GM23248 (cell line): ENCODE measurements at regions not wholly inside any gene's neighbourhood (a gene's known extent, or its start where the extent isn't known, plus 50 kb on each side); places are given as distances from the start of the nearest gene placed in this dataset.

Source experiments
- DNase-seq: peaks from one replicate; pipeline ENCODE4 v3.0.0-alpha.2; 2015
- H2AFZ ChIP-seq: fragments of 200-600 bp; sonication (generic); 2 replicates; pipeline ENCODE4 v1.6.1; 2016; ENCODE audit warnings: antibody characterized with exemption
- H3F3A ChIP-seq: fragments of 200-600 bp; sonication (generic); 2 replicates; pipeline ENCODE4 v1.6.1; 2016; ENCODE audit warnings: mild to moderate bottlenecking, antibody characterized with exemption, mixed run types; ENCODE audit not compliant: insufficient read depth
- H3K27ac ChIP-seq: fragments of 200-600 bp; sonication (generic); 2 replicates; pipeline ENCODE4 v1.5.1; 2016; ENCODE audit warnings: mild to moderate bottlenecking
- H3K27me3 ChIP-seq: fragments of 200-600 bp; sonication (generic); replicated peaks from 2 replicates; pipeline ENCODE4 v1.6.1; 2016; ENCODE audit warnings: mild to moderate bottlenecking; ENCODE audit not compliant: insufficient read depth
- H3K36me3 ChIP-seq: fragments of 200-600 bp; sonication (generic); 2 replicates; pipeline ENCODE4 v1.6.1; 2016; ENCODE audit warnings: low read depth, mild to moderate bottlenecking
- H3K4me1 ChIP-seq: fragments of 200-600 bp; sonication (generic); 2 replicates; pipeline ENCODE4 v1.6.1; 2016; ENCODE audit warnings: mild to moderate bottlenecking; ENCODE audit not compliant: insufficient read depth
- H3K4me2 ChIP-seq: fragments of 200-600 bp; sonication (generic); one replicate; pipeline ENCODE4 v1.6.1; 2016; ENCODE audit warnings: mild to moderate bottlenecking; ENCODE audit not compliant: unreplicated experiment
- H3K4me3 ChIP-seq: fragments of 200-600 bp; sonication (generic); 2 replicates; pipeline ENCODE4 v1.5.1; 2016; ENCODE audit warnings: mild to moderate bottlenecking
- H3K79me2 ChIP-seq: fragments of 200-600 bp; sonication (generic); 2 replicates; pipeline ENCODE4 v1.6.1; 2016; ENCODE audit warnings: mild to moderate bottlenecking; ENCODE audit not compliant: insufficient read depth
- H3K9ac ChIP-seq: fragments of 200-600 bp; sonication (generic); 2 replicates; pipeline ENCODE4 v1.6.1; 2016; ENCODE audit warnings: mild to moderate bottlenecking
- H3K9me2 ChIP-seq: fragments of 200-600 bp; sonication (generic); 2 replicates; pipeline ENCODE4 v1.6.1; 2016; ENCODE audit warnings: mixed run types, mild to moderate bottlenecking, moderate library complexity; ENCODE audit not compliant: insufficient read depth
- H3K9me3 ChIP-seq: fragments of 200-600 bp; sonication (generic); one replicate; pipeline ENCODE4 v1.6.1; 2017; ENCODE audit warnings: low read depth
- H4K20me1 ChIP-seq: fragments of 200-600 bp; sonication (generic); 2 replicates; pipeline ENCODE4 v1.6.0; 2016; ENCODE audit not compliant: insufficient read depth
- EZH2 ChIP-seq: fragments of 200-600 bp; sonication (generic); IDR thresholded peaks from 2 replicates; pipeline ENCODE4 v1.6.1; 2018; ENCODE audit warnings: antibody characterized with exemption, mild to moderate bottlenecking; ENCODE audit not compliant: insufficient read depth, poor library complexity, severe bottlenecking
- EZH2phosphoT487 ChIP-seq: fragments of 200-600 bp; sonication (generic); IDR thresholded peaks from 2 replicates; pipeline ENCODE4 v1.6.1; 2018; ENCODE audit warnings: antibody characterized with exemption, moderate library complexity, mild to moderate bottlenecking, low read depth; ENCODE audit not compliant: insufficient read depth
- WGBS, 2 experiments: methylation state at CpG; one replicate each; pipeline ENCODE4 v1.1.6; 2015 to 2017; ENCODE audit warnings: low lambda C conversion rate in 2 of 2, low coverage in 1 of 2; ENCODE audit errors: missing lambda C conversion rate in 2 of 2; 5-methylcytosine and 5-hydroxymethylcytosine counted together
- in situ Hi-C: fragments of 300-500 bp; cut with MboI; formaldehyde crosslinking; loops from 2 replicates; pipeline ENCODE4 v1.15.0; 2020

DNA sequence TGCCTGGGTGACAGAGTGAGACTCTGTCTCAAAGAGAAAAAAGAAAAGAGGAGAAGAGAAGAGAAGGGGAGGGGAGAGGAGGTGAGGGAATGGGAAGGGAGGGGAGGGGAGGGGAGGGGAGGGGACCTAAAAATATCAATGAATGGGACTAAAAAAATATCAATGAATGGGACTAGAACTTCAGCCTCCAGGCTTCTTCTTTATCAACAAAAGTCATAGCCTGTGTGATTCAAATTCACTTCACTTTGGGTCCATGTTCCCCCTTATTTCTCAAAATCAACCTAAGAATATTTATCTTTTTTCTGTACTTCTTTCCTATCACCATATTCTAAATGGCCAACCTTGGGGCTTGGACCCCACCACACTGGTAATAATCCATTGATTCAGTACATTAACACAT is 92.1 kb upstream of the PIK3C3 start:
- H3K27me3 ChIP-seq = peaks cover 17% of the 10 kb centered on the region
- no peak overlapping the region for H3K4me3 ChIP-seq
- H3K79me2 ChIP-seq = no peaks in the 10 kb centered on the region
- TF ChIP-seq EZH2phosphoT487 (no peak), EZH2 (no peak)
- no peaks in the 10 kb centered on the region for H4K20me1 ChIP-seq
- in situ Hi-C loops = no loop called here
- no peaks in the 10 kb centered on the region for H3K9me3 ChIP-seq
- no peaks in the 10 kb centered on the region for H3K4me1 ChIP-seq
- no peaks in the 10 kb centered on the region for H3K9me2 ChIP-seq
- no peaks in the 10 kb centered on the region for H3F3A ChIP-seq
- no peak overlapping the region for H3K9ac ChIP-seq
- no peak overlapping the region for H3K27ac ChIP-seq
- no peak overlapping the region for H2AFZ ChIP-seq
- DNase-seq = no peak
- no peak overlapping the region for H3K4me2 ChIP-seq
- H3K36me3 ChIP-seq = no peaks in the 10 kb centered on the region

GRCh38 chr18:41860987-41861386 is 94.0 kb upstream of the PIK3C3 start:
- no peak for TF ChIP-seq EZH2phosphoT487
- no peak for TF ChIP-seq EZH2
- no peak overlapping the region for H3K4me3 ChIP-seq

GRCh38 chr18:41858761-41859555 is 96.1 kb upstream of the PIK3C3 start:
- no peak overlapping the region for H3K9ac ChIP-seq
- no peak overlapping the region for H3K4me3 ChIP-seq
- H3K4me2 ChIP-seq = no peak overlapping the region
- no peaks in the 10 kb centered on the region for H3K9me3 ChIP-seq
- 24 to 29% methylated on average over 2 of the region's 2 CpGs for WGBS, 2 experiments
- TF ChIP-seq EZH2phosphoT487 (no peak), EZH2 (no peak)
- H3K27ac ChIP-seq = no peak overlapping the region
- H3F3A ChIP-seq = no peaks in the 10 kb centered on the region
- H2AFZ ChIP-seq = no peak overlapping the region
- peaks cover 11% of the 10 kb centered on the region; the same call in 1 of the 2 replicates for H3K27me3 ChIP-seq
- no peaks in the 10 kb centered on the region for H4K20me1 ChIP-seq
- no peaks in the 10 kb centered on the region for H3K79me2 ChIP-seq
- DNase-seq = no peak
- H3K4me1 ChIP-seq = no peaks in the 10 kb centered on the region
- no peaks in the 10 kb centered on the region for H3K36me3 ChIP-seq
- H3K9me2 ChIP-seq = no peaks in the 10 kb centered on the region
- in situ Hi-C loops = no loop called here

More at GRCh38 chr18:41860987-41861386, 94.0 kb upstream of the PIK3C3 start:
- H4K20me1 ChIP-seq = no peaks in the 10 kb centered on the region
- no peak for DNase-seq
- H3K4me1 ChIP-seq = no peaks in the 10 kb centered on the region
- in situ Hi-C loops = no loop called here
- no peaks in the 10 kb centered on the region for H3K9me3 ChIP-seq
- WGBS, 2 experiments = 52 to 68% methylated on average over 2 of the region's 2 CpGs
- no peaks in the 10 kb centered on the region for H3K79me2 ChIP-seq
- H2AFZ ChIP-seq = no peak overlapping the region
- no peak overlapping the region for H3K27ac ChIP-seq
- no peaks in the 10 kb centered on the region for H3K9me2 ChIP-seq
- no peaks in the 10 kb centered on the region for H3F3A ChIP-seq
- H3K27me3 ChIP-seq = peaks cover 17% of the 10 kb centered on the region
- H3K4me2 ChIP-seq = no peak overlapping the region
- H3K36me3 ChIP-seq = no peaks in the 10 kb centered on the region
- H3K9ac ChIP-seq = no peak overlapping the region

GRCh38 chr18:41853280-41853679 is 101.8 kb upstream of the PIK3C3 start:
- TF ChIP-seq EZH2 = no peak
- TF ChIP-seq EZH2phosphoT487 = no peak
- Histone ChIP-seq H3K79me2 (no peaks in the 10 kb centered on the region), H3K27me3 (peaks cover 28% of the 10 kb centered on the region), H4K20me1 (no peaks in the 10 kb centered on the region), H3K4me1 (no peaks in the 10 kb centered on the region), H3K4me2 (no peak overlapping the region), H3K9me3 (no peaks in the 10 kb centered on the region), H3K9me2 (no peaks in the 10 kb centered on the region), H2AFZ (no peak overlapping the region), H3K4me3 (no peak overlapping the region), H3K36me3 (no peaks in the 10 kb centered on the region), H3K27ac (no peak overlapping the region), H3F3A (no peaks in the 10 kb centered on the region), H3K9ac (no peak overlapping the region)
- in situ Hi-C loops = no loop called here
- no peak for DNase-seq
- WGBS, 2 experiments = 0 to 3% methylated on average over 1 of the region's 1 CpG

GRCh38 chr18:41850781-41851180 is 104.3 kb upstream of the PIK3C3 start:
- no peak overlapping the region for H2AFZ ChIP-seq
- H3K36me3 ChIP-seq = no peaks in the 10 kb centered on the region
- H4K20me1 ChIP-seq = no peaks in the 10 kb centered on the region
- no peak overlapping the region for H3K4me3 ChIP-seq
- WGBS, 2 experiments = 23 to 26% methylated on average over 2 of the region's 2 CpGs
- no peak overlapping the region for H3K4me2 ChIP-seq
- DNase-seq = no peak
- no peaks in the 10 kb centered on the region for H3K9me2 ChIP-seq
- in situ Hi-C loops = no loop called here
- H3K9me3 ChIP-seq = no peaks in the 10 kb centered on the region
- H3K4me1 ChIP-seq = no peaks in the 10 kb centered on the region
- no peak overlapping the region for H3K27ac ChIP-seq
- H3K9ac ChIP-seq = no peak overlapping the region
- H3F3A ChIP-seq = no peaks in the 10 kb centered on the region
- TF ChIP-seq EZH2 (no peak), EZH2phosphoT487 (no peak)
- no peaks in the 10 kb centered on the region for H3K79me2 ChIP-seq
- H3K27me3 ChIP-seq = peaks cover 43% of the 10 kb centered on the region
